PFSK-1 (cell line): ENCODE measurements at regions not wholly inside any gene's neighbourhood (a gene's known extent, or its start where the extent isn't known, plus 50 kb on each side); places are given as distances from the start of the nearest gene placed in this dataset.

Experiments
- FOXP2 ChIP-seq: optimal IDR thresholded peaks from 2 replicates; pipeline ENCODE3; 2011; ENCODE audit warnings: borderline replicate concordance, control low read depth, inconsistent platforms; ENCODE audit not compliant: insufficient read depth; ENCODE audit errors: extremely low read length, extremely low read depth
- POLR2AphosphoS5 ChIP-seq: IDR thresholded peaks from 2 replicates; pipeline ENCODE4 v1.6.1; 2012; ENCODE audit warnings: low read depth, mild to moderate bottlenecking, control low read depth, low read length, moderate library complexity
- SIN3A ChIP-seq: IDR thresholded peaks from 2 replicates; pipeline ENCODE4 v1.6.1; 2012; ENCODE audit warnings: mild to moderate bottlenecking, low read length, moderate library complexity, borderline replicate concordance; ENCODE audit not compliant: insufficient read depth
- TAF1 ChIP-seq: IDR thresholded peaks from 2 replicates; pipeline ENCODE4 v1.6.1; 2012; ENCODE audit warnings: low read length, control low read depth, borderline replicate concordance; ENCODE audit not compliant: insufficient read depth
- TF ChIP-seq, protein P1 (sequence below), 2 experiments: IDR thresholded peaks; 2 replicates each; pipeline versions ENCODE4 v1.6.1 to v1.8.0; 2011 to 2012; ENCODE audit warnings: low read depth in 2 of 2, low read length in 2 of 2, control low read depth in 1 of 2, inconsistent platforms in 1 of 2, mild to moderate bottlenecking in 1 of 2, moderate library complexity in 1 of 2; ENCODE audit not compliant: insufficient read depth in 1 of 2

DNA sequence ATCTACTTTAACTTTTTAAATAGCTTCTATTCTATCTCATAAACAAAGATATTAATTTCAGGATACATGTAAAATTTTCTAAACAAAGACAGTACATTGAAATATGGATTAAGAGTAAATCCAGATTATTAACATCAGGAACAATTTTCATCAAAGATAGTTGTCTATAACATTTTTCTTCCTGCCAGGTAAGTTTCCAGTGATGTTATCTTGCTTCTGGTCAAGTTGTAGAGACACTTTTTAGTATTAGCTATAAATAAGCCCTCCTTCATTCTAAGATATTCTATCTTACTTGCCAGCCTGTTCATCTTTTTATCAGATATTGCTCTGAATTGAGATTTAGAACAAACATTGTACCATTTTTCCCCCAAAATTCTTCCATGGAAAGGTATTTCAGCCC, 94.4 kb upstream of the KCTD3 start:
- TF ChIP-seq POLR2AphosphoS5 (no peak), SIN3A (no peak), FOXP2 (no peak), TAF1 (no peak)
- TF ChIP-seq, protein P1, sequence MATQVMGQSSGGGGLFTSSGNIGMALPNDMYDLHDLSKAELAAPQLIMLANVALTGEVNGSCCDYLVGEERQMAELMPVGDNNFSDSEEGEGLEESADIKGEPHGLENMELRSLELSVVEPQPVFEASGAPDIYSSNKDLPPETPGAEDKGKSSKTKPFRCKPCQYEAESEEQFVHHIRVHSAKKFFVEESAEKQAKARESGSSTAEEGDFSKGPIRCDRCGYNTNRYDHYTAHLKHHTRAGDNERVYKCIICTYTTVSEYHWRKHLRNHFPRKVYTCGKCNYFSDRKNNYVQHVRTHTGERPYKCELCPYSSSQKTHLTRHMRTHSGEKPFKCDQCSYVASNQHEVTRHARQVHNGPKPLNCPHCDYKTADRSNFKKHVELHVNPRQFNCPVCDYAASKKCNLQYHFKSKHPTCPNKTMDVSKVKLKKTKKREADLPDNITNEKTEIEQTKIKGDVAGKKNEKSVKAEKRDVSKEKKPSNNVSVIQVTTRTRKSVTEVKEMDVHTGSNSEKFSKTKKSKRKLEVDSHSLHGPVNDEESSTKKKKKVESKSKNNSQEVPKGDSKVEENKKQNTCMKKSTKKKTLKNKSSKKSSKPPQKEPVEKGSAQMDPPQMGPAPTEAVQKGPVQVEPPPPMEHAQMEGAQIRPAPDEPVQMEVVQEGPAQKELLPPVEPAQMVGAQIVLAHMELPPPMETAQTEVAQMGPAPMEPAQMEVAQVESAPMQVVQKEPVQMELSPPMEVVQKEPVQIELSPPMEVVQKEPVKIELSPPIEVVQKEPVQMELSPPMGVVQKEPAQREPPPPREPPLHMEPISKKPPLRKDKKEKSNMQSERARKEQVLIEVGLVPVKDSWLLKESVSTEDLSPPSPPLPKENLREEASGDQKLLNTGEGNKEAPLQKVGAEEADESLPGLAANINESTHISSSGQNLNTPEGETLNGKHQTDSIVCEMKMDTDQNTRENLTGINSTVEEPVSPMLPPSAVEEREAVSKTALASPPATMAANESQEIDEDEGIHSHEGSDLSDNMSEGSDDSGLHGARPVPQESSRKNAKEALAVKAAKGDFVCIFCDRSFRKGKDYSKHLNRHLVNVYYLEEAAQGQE (IDR thresholded peaks at IDR 0.05; ENCODE audit: insufficient read depth in 1 of 2, low read depth in 2 of 2, low read length in 2 of 2) = no peak

DNA sequence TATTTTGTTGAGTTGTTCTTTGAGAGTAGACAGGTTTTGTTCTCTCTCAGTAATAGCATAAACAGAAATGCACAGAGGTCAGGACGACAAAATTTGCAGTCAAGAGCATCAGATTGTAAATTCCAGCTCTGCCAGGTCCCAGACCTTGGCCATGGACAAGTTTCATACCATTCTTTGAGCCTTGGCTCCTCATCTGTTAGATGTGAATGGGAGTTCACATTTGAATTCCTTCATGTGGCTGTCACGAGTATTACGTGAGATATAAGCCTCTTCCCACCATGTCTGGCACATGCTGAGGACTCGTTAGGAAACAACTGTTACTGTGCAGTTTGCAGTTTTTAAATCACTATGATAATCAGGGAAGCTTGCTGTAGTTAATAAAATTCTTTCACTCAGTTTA, 93.2 kb upstream of the KCTD3 start:
- TF ChIP-seq POLR2AphosphoS5 (no peak), TAF1 (no peak), FOXP2 (no peak), SIN3A (no peak)
- TF ChIP-seq, protein P1 (IDR thresholded peaks at IDR 0.05; ENCODE audit: insufficient read depth in 1 of 2, low read depth in 2 of 2, low read length in 2 of 2) = no peak

DNA sequence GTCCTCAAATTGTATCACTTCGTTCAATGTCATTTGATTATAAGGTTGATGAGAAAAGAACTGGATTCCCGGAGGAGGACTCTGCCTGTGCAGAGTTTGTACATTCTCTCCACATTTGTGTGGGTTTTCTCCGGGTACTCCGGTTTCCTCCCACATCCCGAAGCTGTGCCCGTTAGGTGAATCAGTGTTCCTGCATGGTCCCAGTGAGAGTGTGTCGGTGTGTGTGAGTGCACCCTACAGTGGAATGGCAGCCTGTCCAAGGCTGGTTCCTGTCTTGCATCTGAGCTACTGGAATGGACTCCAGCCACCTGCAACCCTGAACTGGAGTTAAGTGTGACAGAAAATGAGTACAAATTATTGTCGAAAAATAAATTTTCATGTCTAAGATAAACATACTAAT, 92.2 kb upstream of the KCTD3 start:
- TF ChIP-seq FOXP2 (no peak), TAF1 (no peak), POLR2AphosphoS5 (no peak), SIN3A (no peak)
- TF ChIP-seq, protein P1 (IDR thresholded peaks at IDR 0.05; ENCODE audit: insufficient read depth in 1 of 2, low read depth in 2 of 2, low read length in 2 of 2) = no peak

DNA sequence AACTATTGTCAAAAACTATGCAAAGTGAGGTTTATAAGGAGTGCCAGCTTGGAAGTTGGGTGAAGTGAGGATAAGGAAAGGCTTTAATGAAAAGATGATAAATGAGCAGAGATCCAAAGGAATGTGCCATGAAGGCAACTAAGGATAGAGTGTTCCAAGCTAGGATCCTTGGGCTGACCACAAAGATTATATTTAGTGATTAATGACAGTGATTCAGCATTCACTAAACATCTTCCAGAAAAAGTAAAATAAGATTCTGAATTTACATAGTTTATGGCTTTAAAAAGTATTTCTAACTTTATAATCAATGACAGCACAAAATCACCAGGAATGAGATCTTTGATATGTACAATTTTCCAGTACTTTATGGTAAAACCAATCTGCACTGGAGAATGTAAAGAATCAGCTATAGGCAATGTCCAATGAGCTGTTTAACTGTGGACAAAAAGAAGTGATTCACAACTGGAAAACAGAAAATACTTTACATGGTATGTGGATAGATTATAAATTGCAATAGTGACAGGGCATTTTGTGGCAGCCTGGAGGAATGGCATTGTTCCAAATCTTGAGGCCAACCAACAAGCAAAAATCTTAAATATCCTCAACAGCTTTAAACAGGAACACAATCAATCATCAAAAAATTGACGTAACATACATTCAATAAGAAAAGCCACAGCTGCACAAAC, 91.2 kb upstream of the KCTD3 start:
- no peak for TF ChIP-seq FOXP2
- no peak for TF ChIP-seq POLR2AphosphoS5
- TF ChIP-seq, protein P1 (IDR thresholded peaks at IDR 0.05; ENCODE audit: insufficient read depth in 1 of 2, low read depth in 2 of 2, low read length in 2 of 2) = no peak
- TF ChIP-seq TAF1 = no peak
- no peak for TF ChIP-seq SIN3A

DNA sequence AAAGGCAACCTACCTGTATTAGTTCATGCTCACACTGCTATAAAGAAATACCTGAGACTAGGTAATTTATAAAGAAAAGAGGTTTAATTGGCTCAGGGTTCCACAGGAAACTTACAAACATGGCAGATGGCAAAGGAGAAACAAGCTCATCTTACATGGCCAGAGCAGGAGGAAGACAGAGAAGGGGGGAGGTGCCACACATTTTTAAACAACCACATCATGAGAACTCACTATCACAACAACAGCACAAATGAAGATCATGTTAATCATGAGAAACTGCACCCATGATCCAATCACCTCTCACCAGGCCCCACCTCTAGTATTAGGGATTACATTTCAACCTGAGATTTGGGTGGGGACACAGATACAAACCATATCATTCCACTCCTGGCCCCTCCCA, 90.6 kb upstream of the KCTD3 start:
- TF ChIP-seq TAF1 (no peak), SIN3A (no peak), FOXP2 (no peak)
